ENCODE measurements at regions not wholly inside any gene's neighbourhood (a gene's known extent, or its start where the extent isn't known, plus 50 kb on each side); places are given as distances from the start of the nearest gene placed in this dataset.

- TF ChIP-seq, protein P1, sequence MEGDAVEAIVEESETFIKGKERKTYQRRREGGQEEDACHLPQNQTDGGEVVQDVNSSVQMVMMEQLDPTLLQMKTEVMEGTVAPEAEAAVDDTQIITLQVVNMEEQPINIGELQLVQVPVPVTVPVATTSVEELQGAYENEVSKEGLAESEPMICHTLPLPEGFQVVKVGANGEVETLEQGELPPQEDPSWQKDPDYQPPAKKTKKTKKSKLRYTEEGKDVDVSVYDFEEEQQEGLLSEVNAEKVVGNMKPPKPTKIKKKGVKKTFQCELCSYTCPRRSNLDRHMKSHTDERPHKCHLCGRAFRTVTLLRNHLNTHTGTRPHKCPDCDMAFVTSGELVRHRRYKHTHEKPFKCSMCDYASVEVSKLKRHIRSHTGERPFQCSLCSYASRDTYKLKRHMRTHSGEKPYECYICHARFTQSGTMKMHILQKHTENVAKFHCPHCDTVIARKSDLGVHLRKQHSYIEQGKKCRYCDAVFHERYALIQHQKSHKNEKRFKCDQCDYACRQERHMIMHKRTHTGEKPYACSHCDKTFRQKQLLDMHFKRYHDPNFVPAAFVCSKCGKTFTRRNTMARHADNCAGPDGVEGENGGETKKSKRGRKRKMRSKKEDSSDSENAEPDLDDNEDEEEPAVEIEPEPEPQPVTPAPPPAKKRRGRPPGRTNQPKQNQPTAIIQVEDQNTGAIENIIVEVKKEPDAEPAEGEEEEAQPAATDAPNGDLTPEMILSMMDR (IDR thresholded peaks at IDR 0.05) = no peak
- TF ChIP-seq POLR2A (IDR thresholded peaks at IDR 0.05) (no peak), EP300 (IDR thresholded peaks at IDR 0.05) (no peak)
Measured at GRCh38 chr7:25557930-25558329, 329.6 kb upstream of the NPVF start.

Measured in sigmoid colon (tissue), 4 donors.